ENCODE measurements at regions not wholly inside any gene's neighbourhood (a gene's known extent, or its start where the extent isn't known, plus 50 kb on each side); places are given as distances from the start of the nearest gene placed in this dataset.

GRCh38 chr6:14430218-14430617, 312.6 kb downstream of the CD83 start:
- TF ChIP-seq CTCF (IDR thresholded peaks at IDR 0.05) (no peak), POLR2A (IDR thresholded peaks at IDR 0.05) (no peak)
